ENCODE measurements at regions not wholly inside any gene's neighbourhood (a gene's known extent, or its start where the extent isn't known, plus 50 kb on each side); places are given as distances from the start of the nearest gene placed in this dataset.

- TF ChIP-seq GATA2 (IDR thresholded peaks at IDR 0.05; ENCODE audit: low read depth, low read length) (no peak), GATA3 (IDR thresholded peaks at IDR 0.05; ENCODE audit: low read depth, low read length) (no peak)
These were observed 57.3 kb upstream of the LRCH1 start for GRCh38 chr13:46495651-46496050.

All from SH-SY5Y (cell line).